ENCODE measurements at regions not wholly inside any gene's neighbourhood (a gene's known extent, or its start where the extent isn't known, plus 50 kb on each side); places are given as distances from the start of the nearest gene placed in this dataset.

DNA sequence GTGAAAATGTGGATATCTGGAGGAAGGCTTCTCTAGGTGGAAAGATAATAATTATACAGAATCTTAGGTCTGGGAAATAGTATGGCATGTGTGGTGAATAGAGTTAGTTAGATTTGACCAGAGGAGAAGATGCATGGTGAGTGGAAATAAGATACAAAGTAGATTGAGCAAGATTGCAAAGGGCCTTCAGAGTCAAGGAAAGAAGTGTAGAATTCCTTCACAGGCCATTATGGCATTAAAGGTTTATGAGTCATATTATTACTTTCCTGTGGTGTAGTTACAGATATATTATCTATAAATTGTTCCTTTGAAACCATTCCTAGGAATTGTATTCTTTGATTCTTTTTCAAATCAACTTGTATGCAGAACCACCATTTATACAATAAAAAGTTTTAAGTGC is 660.3 kb downstream of the SI start:
- no peak for TF ChIP-seq POLR2A (IDR thresholded peaks at IDR 0.05)
- TF ChIP-seq, protein P1, sequence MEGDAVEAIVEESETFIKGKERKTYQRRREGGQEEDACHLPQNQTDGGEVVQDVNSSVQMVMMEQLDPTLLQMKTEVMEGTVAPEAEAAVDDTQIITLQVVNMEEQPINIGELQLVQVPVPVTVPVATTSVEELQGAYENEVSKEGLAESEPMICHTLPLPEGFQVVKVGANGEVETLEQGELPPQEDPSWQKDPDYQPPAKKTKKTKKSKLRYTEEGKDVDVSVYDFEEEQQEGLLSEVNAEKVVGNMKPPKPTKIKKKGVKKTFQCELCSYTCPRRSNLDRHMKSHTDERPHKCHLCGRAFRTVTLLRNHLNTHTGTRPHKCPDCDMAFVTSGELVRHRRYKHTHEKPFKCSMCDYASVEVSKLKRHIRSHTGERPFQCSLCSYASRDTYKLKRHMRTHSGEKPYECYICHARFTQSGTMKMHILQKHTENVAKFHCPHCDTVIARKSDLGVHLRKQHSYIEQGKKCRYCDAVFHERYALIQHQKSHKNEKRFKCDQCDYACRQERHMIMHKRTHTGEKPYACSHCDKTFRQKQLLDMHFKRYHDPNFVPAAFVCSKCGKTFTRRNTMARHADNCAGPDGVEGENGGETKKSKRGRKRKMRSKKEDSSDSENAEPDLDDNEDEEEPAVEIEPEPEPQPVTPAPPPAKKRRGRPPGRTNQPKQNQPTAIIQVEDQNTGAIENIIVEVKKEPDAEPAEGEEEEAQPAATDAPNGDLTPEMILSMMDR (IDR thresholded peaks at IDR 0.05 in 4 of 5, conservative IDR thresholded peaks at IDR 0.05 in 1 of 5), result no peak
- no peaks in the 10 kb centered on the region for H3K9me3 ChIP-seq
- DNase-seq (no peak), ATAC-seq (no peak)
- in situ Hi-C loops (cut with MboI; ENCODE audit: low sequenced_read_pairs in 4 of 4) (no loop called here), intact Hi-C loops (cut with DNase I; ENCODE audit: low total_unique reads) (no loop called here)
- H3K27ac ChIP-seq, result no peak overlapping the region
- no peaks in the 10 kb centered on the region for H3K4me1 ChIP-seq
- no peak overlapping the region for H3K4me3 ChIP-seq
- no peaks in the 10 kb centered on the region for H3K27me3 ChIP-seq
- H3K36me3 ChIP-seq, result no peaks in the 10 kb centered on the region

DNA sequence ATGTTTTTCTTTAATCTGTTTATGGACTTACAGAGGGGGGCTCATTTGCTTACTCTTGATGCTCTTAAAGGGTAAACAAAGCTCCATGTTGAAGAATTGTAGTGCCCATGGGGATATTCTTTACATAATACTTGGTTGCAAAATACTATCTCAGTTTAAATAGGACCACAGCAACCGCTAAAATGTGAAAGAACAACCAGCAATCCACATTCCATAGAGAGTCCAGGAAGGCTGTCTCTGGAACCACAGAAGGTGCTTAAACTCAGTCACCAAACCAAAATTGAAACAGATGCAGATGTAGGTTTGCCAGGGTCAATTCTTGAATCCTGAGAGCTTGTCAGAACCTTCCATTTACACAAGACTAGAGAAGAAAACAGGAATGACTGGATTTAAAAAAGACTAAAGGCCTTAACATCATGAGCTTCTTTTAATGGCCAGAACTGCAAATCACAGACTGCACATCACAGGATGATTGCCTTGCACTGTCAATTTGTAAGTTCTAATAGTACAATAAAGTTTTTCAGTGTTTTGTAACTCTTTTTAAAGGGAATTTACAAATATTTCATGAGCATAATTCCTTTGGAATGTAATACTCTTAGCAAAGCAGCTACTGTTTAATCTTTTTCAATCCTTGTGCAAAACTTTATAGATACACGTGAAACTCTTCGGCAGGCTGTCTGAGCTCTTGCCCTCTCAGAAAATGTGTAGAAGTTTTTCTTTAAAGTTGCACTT is 661.6 kb downstream of the SI start:
- TF ChIP-seq, protein P1 (IDR thresholded peaks at IDR 0.05 in 4 of 5, conservative IDR thresholded peaks at IDR 0.05 in 1 of 5), result no peak
- TF ChIP-seq POLR2A (IDR thresholded peaks at IDR 0.05), result no peak
- Histone ChIP-seq H3K9me3 (no peaks in the 10 kb centered on the region), H3K4me1 (no peaks in the 10 kb centered on the region), H3K27me3 (no peaks in the 10 kb centered on the region), H3K27ac (no peak overlapping the region), H3K36me3 (no peaks in the 10 kb centered on the region), H3K4me3 (no peak overlapping the region)
- in situ Hi-C loops (cut with MboI; ENCODE audit: low sequenced_read_pairs in 4 of 4), result no loop called here
- DNase-seq (no peak), ATAC-seq (no peak)
- intact Hi-C loops (cut with DNase I; ENCODE audit: low total_unique reads), result no loop called here

- Histone ChIP-seq H3K36me3 (no peaks in the 10 kb centered on the region), H3K27ac (no peak overlapping the region), H3K4me1 (no peaks in the 10 kb centered on the region), H3K27me3 (no peaks in the 10 kb centered on the region), H3K9me3 (no peaks in the 10 kb centered on the region), H3K4me3 (no peak overlapping the region)
- intact Hi-C loops (cut with DNase I; ENCODE audit: low total_unique reads) (no loop called here), in situ Hi-C loops (cut with MboI; ENCODE audit: low sequenced_read_pairs in 4 of 4) (no loop called here)
- DNase-seq, result no peak
- ATAC-seq, result no peak
- TF ChIP-seq, protein P1 (IDR thresholded peaks at IDR 0.05 in 4 of 5, conservative IDR thresholded peaks at IDR 0.05 in 1 of 5), result no peak
- TF ChIP-seq POLR2A (IDR thresholded peaks at IDR 0.05), result no peak
Observed at GRCh38 chr3:164408326-164408725, 670.0 kb downstream of the SI start.

DNA sequence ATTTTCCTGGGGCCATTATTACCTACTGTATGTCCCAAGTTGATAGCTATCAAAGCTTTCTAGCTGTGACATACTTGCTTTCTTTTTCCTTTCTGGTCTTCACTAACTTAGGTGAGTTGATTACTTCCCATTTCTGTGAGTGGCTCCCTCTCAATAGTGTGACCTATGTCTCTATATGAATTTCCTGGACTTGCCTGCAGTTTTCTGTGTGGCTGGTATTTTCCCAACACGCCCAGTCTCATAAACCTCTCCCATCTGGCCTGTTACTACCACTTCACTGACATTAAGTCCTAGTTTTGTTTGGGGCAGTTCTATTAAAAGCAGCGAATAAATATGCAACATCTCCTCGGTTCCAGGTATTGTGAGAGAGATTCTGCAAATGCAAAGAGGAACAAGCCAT is 671.2 kb downstream of the SI start:
- H3K4me3 ChIP-seq, result no peak overlapping the region
- no peak overlapping the region for H3K27ac ChIP-seq
- ATAC-seq, result no peak
- intact Hi-C loops (cut with DNase I; ENCODE audit: low total_unique reads), result no loop called here
- no peaks in the 10 kb centered on the region for H3K4me1 ChIP-seq
- no peaks in the 10 kb centered on the region for H3K9me3 ChIP-seq
- TF ChIP-seq, protein P1 (IDR thresholded peaks at IDR 0.05 in 4 of 5, conservative IDR thresholded peaks at IDR 0.05 in 1 of 5), result no peak
- TF ChIP-seq POLR2A (IDR thresholded peaks at IDR 0.05), result no peak
- H3K36me3 ChIP-seq, result no peaks in the 10 kb centered on the region
- no peak for DNase-seq
- in situ Hi-C loops (cut with MboI; ENCODE audit: low sequenced_read_pairs in 4 of 4), result no loop called here
- H3K27me3 ChIP-seq, result no peaks in the 10 kb centered on the region

- in situ Hi-C loops (cut with MboI; ENCODE audit: low sequenced_read_pairs in 4 of 4), result no loop called here
- TF ChIP-seq, protein P1 (IDR thresholded peaks at IDR 0.05 in 4 of 5, conservative IDR thresholded peaks at IDR 0.05 in 1 of 5), result no peak
- no peak for TF ChIP-seq POLR2A (IDR thresholded peaks at IDR 0.05)
- H3K27ac ChIP-seq, result no peak overlapping the region
- intact Hi-C loops (cut with DNase I; ENCODE audit: low total_unique reads), result no loop called here
- H3K4me3 ChIP-seq, result no peak overlapping the region
- H3K4me1 ChIP-seq, result no peaks in the 10 kb centered on the region
- no peaks in the 10 kb centered on the region for H3K9me3 ChIP-seq
- ATAC-seq (no peak), DNase-seq (no peak)
- H3K36me3 ChIP-seq, result no peaks in the 10 kb centered on the region
- H3K27me3 ChIP-seq, result no peaks in the 10 kb centered on the region
Observed at GRCh38 chr3:164406281-164406680, 672.0 kb downstream of the SI start.

Measured in gastrocnemius medialis (tissue), 4 donors.